Osteocyte (in vitro differentiated cells): ENCODE measurements at regions not wholly inside any gene's neighbourhood (a gene's known extent, or its start where the extent isn't known, plus 50 kb on each side); places are given as distances from the start of the nearest gene placed in this dataset.

ENCODE experiments used
- DNase-seq: peaks from one replicate; pipeline ENCODE4 v3.0.0; 2021; ENCODE audit warnings: mixed read lengths; ENCODE audit not compliant: unreplicated experiment; ENCODE audit errors: extremely low spot score
- H3K27ac Mint-ChIP-seq: one replicate; pipeline ENCODE4 v1.8.0; 2021; ENCODE audit warnings: mild to moderate bottlenecking, mixed read lengths; ENCODE audit not compliant: unreplicated experiment
- H3K27me3 Mint-ChIP-seq: one replicate; pipeline ENCODE4 v1.8.0; 2021; ENCODE audit warnings: mixed read lengths; ENCODE audit not compliant: unreplicated experiment
- H3K36me3 Mint-ChIP-seq: one replicate; pipeline ENCODE4 v1.8.0; 2021; ENCODE audit warnings: mixed read lengths; ENCODE audit not compliant: unreplicated experiment
- H3K4me1 Mint-ChIP-seq: one replicate; pipeline ENCODE4 v1.8.0; 2021; ENCODE audit warnings: mixed read lengths; ENCODE audit not compliant: unreplicated experiment
- H3K4me3 Mint-ChIP-seq: one replicate; pipeline ENCODE4 v1.8.0; 2021; ENCODE audit warnings: mild to moderate bottlenecking, moderate library complexity, mixed read lengths; ENCODE audit not compliant: unreplicated experiment
- H3K9me3 Mint-ChIP-seq: one replicate; pipeline ENCODE4 v1.8.0; 2021; ENCODE audit warnings: mixed read lengths; ENCODE audit not compliant: unreplicated experiment
- CTCF ChIP-seq: fragments of 200-600 bp; sonication (generic); IDR thresholded peaks from 2 replicates; pipeline ENCODE4 v1.5.0; 2021; ENCODE audit warnings: antibody characterized with exemption, mild to moderate bottlenecking, moderate library complexity

- H3K27ac Mint-ChIP-seq, result no peak overlapping the region
- peaks cover 64% of the 10 kb centered on the region for H3K4me1 Mint-ChIP-seq
- no peak for DNase-seq
- H3K36me3 Mint-ChIP-seq, result peaks cover 4% of the 10 kb centered on the region
- no peaks in the 10 kb centered on the region for H3K27me3 Mint-ChIP-seq
- TF ChIP-seq CTCF, result no peak
- no peaks in the 10 kb centered on the region for H3K9me3 Mint-ChIP-seq
- no peak overlapping the region for H3K4me3 Mint-ChIP-seq
Observed at GRCh38 chr6:44059359-44060346, 67.6 kb downstream of the MRPL14 start.

- Mint-ChIP-seq H3K4me3 (no peak overlapping the region), H3K27me3 (no peaks in the 10 kb centered on the region), H3K27ac (peak overlapping the region; percentile 68), H3K4me1 (peaks cover 68% of the 10 kb centered on the region), H3K9me3 (no peaks in the 10 kb centered on the region), H3K36me3 (peaks cover 4% of the 10 kb centered on the region)
- DNase-seq, result no peak
- TF ChIP-seq CTCF, result no peak
Observed at GRCh38 chr6:44058617-44059358, 68.5 kb downstream of the MRPL14 start.

- Mint-ChIP-seq H3K36me3 (peaks cover 4% of the 10 kb centered on the region), H3K4me1 (peaks cover 72% of the 10 kb centered on the region), H3K27me3 (no peaks in the 10 kb centered on the region), H3K4me3 (no peak overlapping the region), H3K27ac (peak overlapping the region; percentile 68), H3K9me3 (no peaks in the 10 kb centered on the region)
- TF ChIP-seq CTCF, result no peak
- DNase-seq, result no peak
Observed at GRCh38 chr6:44057931-44058616, 69.2 kb downstream of the MRPL14 start.

- Mint-ChIP-seq H3K4me1 (peaks cover 78% of the 10 kb centered on the region), H3K27ac (peak overlapping the region; percentile 68), H3K27me3 (no peaks in the 10 kb centered on the region), H3K9me3 (no peaks in the 10 kb centered on the region), H3K36me3 (peaks cover 4% of the 10 kb centered on the region), H3K4me3 (no peak overlapping the region)
- no peak for TF ChIP-seq CTCF
- no peak for DNase-seq
Observed at GRCh38 chr6:44057238-44057930, 69.9 kb downstream of the MRPL14 start.
